ENCODE measurements at regions not wholly inside any gene's neighbourhood (a gene's known extent, or its start where the extent isn't known, plus 50 kb on each side); places are given as distances from the start of the nearest gene placed in this dataset. TPM values are rescaled to one million over a fixed set of nuclear protein-coding genes. Genes with fewer than 3 reads are reported as not detected.

DNA sequence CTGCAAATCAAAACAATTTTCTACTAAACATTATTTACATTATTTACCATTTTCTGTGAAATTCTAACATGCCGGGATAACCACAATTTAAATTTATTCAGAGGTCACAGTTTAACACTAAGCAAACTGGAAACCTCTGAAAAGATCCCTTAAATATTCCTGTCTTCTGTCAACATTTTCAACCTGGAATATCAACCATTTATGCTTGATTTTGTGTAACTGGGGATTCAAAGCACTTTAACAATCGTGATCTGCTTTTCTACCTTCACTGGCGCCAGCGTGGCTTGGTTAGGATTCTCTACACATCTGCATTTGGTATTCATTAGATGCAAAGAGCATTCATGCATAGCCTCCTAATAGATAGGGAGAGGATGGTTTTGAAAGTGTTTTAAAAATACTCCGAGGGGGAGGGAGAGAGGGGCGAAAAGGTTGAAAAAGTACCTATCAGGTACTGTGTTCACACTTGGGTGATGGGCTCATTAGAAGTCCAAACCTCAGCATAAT, 59.9 kb upstream of the RAB12 start:
- Histone ChIP-seq H3K9me2 (ENCODE audit: insufficient read depth) (no peaks in the 10 kb centered on the region), H3K4me2 (ENCODE audit: unreplicated experiment) (no peak overlapping the region), H3K4me3 (no peak overlapping the region), H3K4me1 (ENCODE audit: insufficient read depth) (peaks cover 6% of the 10 kb centered on the region; the same call in 1 of the 2 replicates), H3K27me3 (replicated peaks; ENCODE audit: insufficient read depth) (no peaks in the 10 kb centered on the region), H3K79me2 (ENCODE audit: insufficient read depth) (no peaks in the 10 kb centered on the region), H3F3A (ENCODE audit: insufficient read depth) (no peaks in the 10 kb centered on the region), H2AFZ (no peak overlapping the region), H3K36me3 (ENCODE audit: low read depth) (no peaks in the 10 kb centered on the region), H3K27ac (no peak overlapping the region), H4K20me1 (ENCODE audit: insufficient read depth) (no peaks in the 10 kb centered on the region), H3K9ac (no peak overlapping the region), H3K9me3 (ENCODE audit: low read depth) (no peaks in the 10 kb centered on the region)
- 56 to 57% methylated on average over 6 of the region's 6 CpGs for WGBS, 2 experiments (ENCODE audit: low coverage in 1 of 2, low lambda C conversion rate in 2 of 2, missing lambda C conversion rate in 2 of 2)
- TF ChIP-seq EZH2phosphoT487 (IDR thresholded peaks at IDR 0.05; ENCODE audit: insufficient read depth, low read depth) = no peak
- no peak for TF ChIP-seq EZH2 (IDR thresholded peaks at IDR 0.05; ENCODE audit: insufficient read depth, poor library complexity, severe bottlenecking)
- no peak for DNase-seq
- in situ Hi-C loops (cut with MboI) = no loop called here

DNA sequence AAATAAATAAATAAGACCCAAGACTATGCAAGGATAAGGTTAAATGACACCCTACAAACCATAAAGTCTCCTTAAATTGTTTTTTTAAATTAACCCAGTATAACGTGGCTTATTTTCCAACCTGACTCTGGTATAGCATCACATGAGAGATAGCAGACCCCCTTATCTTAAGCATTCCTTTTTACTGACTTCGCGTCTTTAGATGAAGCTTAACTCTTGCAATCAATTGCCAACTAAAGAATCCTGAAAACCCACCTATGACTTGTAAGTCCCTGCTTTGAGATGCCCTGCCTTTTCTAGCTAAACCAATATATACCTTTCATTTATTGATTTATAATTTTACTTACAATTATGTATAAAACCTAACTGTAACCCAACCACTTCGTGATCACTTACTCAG, 57.1 kb upstream of the RAB12 start:
- Histone ChIP-seq H2AFZ (no peak overlapping the region), H3F3A (ENCODE audit: insufficient read depth) (no peaks in the 10 kb centered on the region), H3K27me3 (replicated peaks; ENCODE audit: insufficient read depth) (no peaks in the 10 kb centered on the region; the same call in 1 of the 2 replicates), H3K9me2 (ENCODE audit: insufficient read depth) (no peaks in the 10 kb centered on the region), H3K27ac (no peak overlapping the region), H3K36me3 (ENCODE audit: low read depth) (no peaks in the 10 kb centered on the region), H3K9ac (no peak overlapping the region), H3K9me3 (ENCODE audit: low read depth) (no peaks in the 10 kb centered on the region), H3K4me3 (no peak overlapping the region), H3K79me2 (ENCODE audit: insufficient read depth) (no peaks in the 10 kb centered on the region), H3K4me1 (ENCODE audit: insufficient read depth) (peaks cover 6% of the 10 kb centered on the region; the same call in 1 of the 2 replicates), H3K4me2 (ENCODE audit: unreplicated experiment) (no peak overlapping the region), H4K20me1 (ENCODE audit: insufficient read depth) (no peaks in the 10 kb centered on the region)
- TF ChIP-seq EZH2phosphoT487 (IDR thresholded peaks at IDR 0.05; ENCODE audit: insufficient read depth, low read depth) (no peak), EZH2 (IDR thresholded peaks at IDR 0.05; ENCODE audit: insufficient read depth, poor library complexity, severe bottlenecking) (no peak)
- no peak for DNase-seq
- 56 to 61% methylated on average over 4 of the region's 4 CpGs for WGBS, 2 experiments (ENCODE audit: low coverage in 1 of 2, low lambda C conversion rate in 2 of 2, missing lambda C conversion rate in 2 of 2)
- in situ Hi-C loops (cut with MboI) = no loop called here

DNA sequence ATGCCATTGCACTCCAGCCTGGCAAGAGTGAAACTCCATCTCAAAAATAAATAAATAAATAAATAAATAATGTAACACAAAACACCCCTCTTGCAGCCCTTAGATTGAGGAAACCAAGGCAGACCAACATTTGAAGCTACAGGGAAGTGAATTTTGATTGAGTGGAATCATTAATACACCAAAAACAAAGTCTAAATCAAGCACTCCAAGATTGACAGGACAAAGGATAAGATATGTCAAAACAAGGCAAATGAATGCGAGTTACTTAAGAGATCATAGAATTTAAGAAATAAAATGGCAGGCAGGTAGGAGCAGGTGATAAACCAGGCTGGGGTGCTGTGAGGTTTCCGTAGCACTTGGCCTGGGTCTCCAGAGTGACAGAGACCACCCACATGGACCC, 54.9 kb upstream of the RAB12 start:
- H3F3A ChIP-seq (ENCODE audit: insufficient read depth) = no peaks in the 10 kb centered on the region
- no peaks in the 10 kb centered on the region for H3K9me2 ChIP-seq (ENCODE audit: insufficient read depth)
- in situ Hi-C loops (cut with MboI) = no loop called here
- TF ChIP-seq EZH2 (IDR thresholded peaks at IDR 0.05; ENCODE audit: insufficient read depth, poor library complexity, severe bottlenecking) (no peak), EZH2phosphoT487 (IDR thresholded peaks at IDR 0.05; ENCODE audit: insufficient read depth, low read depth) (no peak)
- no peaks in the 10 kb centered on the region for H3K36me3 ChIP-seq (ENCODE audit: low read depth)
- 61 to 64% methylated on average over 2 of the region's 2 CpGs for WGBS, 2 experiments (ENCODE audit: low coverage in 1 of 2, low lambda C conversion rate in 2 of 2, missing lambda C conversion rate in 2 of 2)
- no peaks in the 10 kb centered on the region for H3K79me2 ChIP-seq (ENCODE audit: insufficient read depth)
- no peak overlapping the region for H3K4me2 ChIP-seq (ENCODE audit: unreplicated experiment)
- DNase-seq = no peak
- no peak overlapping the region for H3K9ac ChIP-seq
- H2AFZ ChIP-seq = no peak overlapping the region
- no peak overlapping the region for H3K27ac ChIP-seq
- H3K27me3 ChIP-seq (replicated peaks; ENCODE audit: insufficient read depth) = peaks cover under 1% of the 10 kb centered on the region; the same call in 1 of the 2 replicates
- no peaks in the 10 kb centered on the region for H4K20me1 ChIP-seq (ENCODE audit: insufficient read depth)
- H3K4me3 ChIP-seq = no peak overlapping the region
- H3K4me1 ChIP-seq (ENCODE audit: insufficient read depth) = no peaks in the 10 kb centered on the region
- H3K9me3 ChIP-seq (ENCODE audit: low read depth) = no peaks in the 10 kb centered on the region

DNA sequence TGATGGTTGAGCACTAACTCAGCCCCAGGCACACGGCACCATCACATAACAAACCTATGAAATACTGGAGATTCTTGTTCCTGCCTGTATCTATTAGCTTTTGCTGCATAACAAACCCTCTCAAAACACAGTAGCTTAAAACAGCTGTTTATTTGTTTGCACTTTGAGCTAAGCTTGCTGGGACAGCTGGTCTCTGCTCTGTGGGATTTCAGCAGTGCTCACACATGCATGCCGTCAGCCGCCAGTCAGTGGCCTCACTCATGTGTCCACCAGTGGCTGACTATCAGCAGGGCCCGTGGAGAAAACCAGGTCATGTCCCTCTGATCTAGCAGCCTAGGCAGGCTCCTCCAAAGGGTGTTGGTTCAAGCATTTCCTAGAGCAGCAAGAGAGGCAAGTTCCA, 52.8 kb upstream of the RAB12 start:
- no peaks in the 10 kb centered on the region for H3K9me2 ChIP-seq (ENCODE audit: insufficient read depth)
- WGBS, 2 experiments (ENCODE audit: low coverage in 1 of 2, low lambda C conversion rate in 2 of 2, missing lambda C conversion rate in 2 of 2) = 51 to 56% methylated on average over 4 of the region's 4 CpGs
- no peak overlapping the region for H3K4me2 ChIP-seq (ENCODE audit: unreplicated experiment)
- H3K27me3 ChIP-seq (replicated peaks; ENCODE audit: insufficient read depth) = peaks cover 4% of the 10 kb centered on the region; the same call in 1 of the 2 replicates
- in situ Hi-C loops (cut with MboI) = no loop called here
- no peak overlapping the region for H3K4me3 ChIP-seq
- H2AFZ ChIP-seq = no peak overlapping the region
- H3K36me3 ChIP-seq (ENCODE audit: low read depth) = no peaks in the 10 kb centered on the region
- H3K79me2 ChIP-seq (ENCODE audit: insufficient read depth) = no peaks in the 10 kb centered on the region
- H4K20me1 ChIP-seq (ENCODE audit: insufficient read depth) = no peaks in the 10 kb centered on the region
- no peaks in the 10 kb centered on the region for H3F3A ChIP-seq (ENCODE audit: insufficient read depth)
- no peak overlapping the region for H3K9ac ChIP-seq
- no peak for TF ChIP-seq EZH2 (IDR thresholded peaks at IDR 0.05; ENCODE audit: insufficient read depth, poor library complexity, severe bottlenecking)
- no peak for TF ChIP-seq EZH2phosphoT487 (IDR thresholded peaks at IDR 0.05; ENCODE audit: insufficient read depth, low read depth)
- H3K9me3 ChIP-seq (ENCODE audit: low read depth) = no peaks in the 10 kb centered on the region
- H3K4me1 ChIP-seq (ENCODE audit: insufficient read depth) = no peaks in the 10 kb centered on the region
- no peak for DNase-seq
- no peak overlapping the region for H3K27ac ChIP-seq

Small RNAs in the stretch of these regions (small RNA-seq; reads per million reads assigned to genes)
- gene RN7SL50P (ENCODE audit: low read depth, low replicate concordance) = not detected

Measured in GM23248 (cell line).